ENCODE measurements at regions not wholly inside any gene's neighbourhood (a gene's known extent, or its start where the extent isn't known, plus 50 kb on each side); places are given as distances from the start of the nearest gene placed in this dataset.

DNA sequence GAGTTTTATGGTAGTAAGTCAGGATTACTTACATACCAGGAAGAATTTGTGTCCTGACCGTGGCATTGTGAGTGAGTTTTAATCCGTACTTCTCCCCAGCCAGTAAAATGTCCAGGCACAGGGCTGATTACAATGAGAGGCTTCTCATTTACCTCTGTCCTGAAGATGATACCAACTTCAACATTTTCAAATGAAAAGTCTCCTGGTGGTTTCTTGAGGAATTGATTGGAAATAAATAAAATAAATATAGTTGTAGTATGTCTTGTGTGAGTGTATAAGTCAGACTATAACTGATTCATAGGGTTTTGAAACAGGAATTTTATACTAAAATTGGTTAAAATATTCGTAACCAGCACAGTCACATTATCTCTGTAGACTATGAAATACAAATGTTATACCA, 382.5 kb downstream of the ETS1 start:
- DNase-seq (ENCODE audit: low spot score in 2 of 2) (no peak), ATAC-seq (no peak)
- H3K27ac Mint-ChIP-seq: no peak overlapping the region
- H3K36me3 Mint-ChIP-seq: peaks cover 6% of the 10 kb centered on the region
- no peak overlapping the region for H3K4me3 Mint-ChIP-seq
- H3K9me3 Mint-ChIP-seq: peaks cover 4% of the 10 kb centered on the region
- peaks cover 40% of the 10 kb centered on the region for H3K4me1 Mint-ChIP-seq

DNA sequence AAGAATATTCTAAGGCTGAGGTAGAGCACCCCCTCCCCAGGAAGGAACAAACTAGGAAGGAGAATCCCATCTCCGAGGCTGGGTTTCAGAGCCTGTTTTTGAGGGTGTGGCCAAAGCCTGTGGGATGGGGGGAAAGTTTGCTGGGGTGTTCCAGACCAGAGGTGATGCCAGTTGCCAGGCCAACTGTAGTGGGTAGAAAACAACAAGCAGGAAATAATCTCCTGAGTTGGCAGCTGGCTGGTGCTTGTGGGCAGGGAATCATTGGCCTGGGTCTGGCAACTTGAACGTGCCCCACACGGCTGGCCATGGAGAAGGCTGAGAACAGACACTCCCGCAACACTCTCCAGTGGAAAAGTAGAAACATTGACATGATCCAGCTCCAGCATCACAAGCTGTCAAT, 385.6 kb downstream of the ETS1 start:
- H3K9me3 Mint-ChIP-seq: peaks cover 2% of the 10 kb centered on the region
- no peak for DNase-seq (ENCODE audit: low spot score in 2 of 2)
- peak overlapping the region; percentile 72 for H3K27ac Mint-ChIP-seq

DNA sequence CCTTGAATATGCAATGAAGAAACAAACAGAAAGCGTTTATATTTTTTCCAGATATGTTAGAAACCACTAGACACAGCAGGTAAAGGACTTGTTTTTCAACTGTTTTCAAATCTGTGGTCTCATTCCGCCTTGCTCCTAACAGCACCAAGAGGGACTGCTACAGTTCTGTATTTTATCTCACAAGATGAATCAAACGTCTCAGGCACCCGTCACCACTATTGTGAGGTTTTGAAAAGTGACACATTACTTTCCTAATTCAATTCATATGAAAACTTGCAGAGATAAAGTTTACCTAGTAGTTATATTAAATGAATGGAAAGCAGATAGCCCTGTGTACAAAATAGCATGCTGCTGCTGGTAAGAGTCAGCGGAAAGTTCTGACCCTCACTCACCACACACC, 386.3 kb downstream of the ETS1 start:
- ATAC-seq: peak; percentile 93
- no peak for DNase-seq (ENCODE audit: low spot score in 2 of 2)
- Mint-ChIP-seq H3K36me3 (no peaks in the 10 kb centered on the region), H3K4me3 (no peak overlapping the region), H3K9me3 (no peaks in the 10 kb centered on the region), H3K27ac (no peak overlapping the region), H3K4me1 (peaks cover 33% of the 10 kb centered on the region)

More for the DNA sequence above, 385.6 kb downstream of the ETS1 start:
- Mint-ChIP-seq H3K4me3 (no peak overlapping the region), H3K4me1 (peaks cover 33% of the 10 kb centered on the region), H3K36me3 (no peaks in the 10 kb centered on the region)
- ATAC-seq: no peak

DNA sequence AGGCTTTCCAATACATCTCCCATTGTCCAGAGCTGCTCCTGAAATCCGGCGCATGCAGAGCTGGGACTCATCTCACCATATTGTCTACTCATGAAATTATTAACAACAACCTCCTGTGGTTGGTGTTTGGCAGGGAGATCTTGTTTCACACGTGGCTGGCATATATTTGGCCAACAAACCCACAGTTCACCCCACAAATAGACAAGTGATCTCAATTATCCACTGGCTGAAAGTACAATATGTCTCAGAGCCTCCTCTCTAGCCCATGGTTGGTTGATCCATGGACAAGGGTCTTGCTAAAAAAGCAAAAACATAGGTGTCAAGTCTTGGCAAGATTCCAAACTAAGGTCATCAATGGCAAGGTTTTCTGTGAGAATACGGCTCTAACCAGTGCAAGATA, 386.9 kb downstream of the ETS1 start:
- Mint-ChIP-seq H3K9me3 (no peaks in the 10 kb centered on the region), H3K4me1 (peaks cover 34% of the 10 kb centered on the region), H3K36me3 (no peaks in the 10 kb centered on the region), H3K4me3 (no peak overlapping the region), H3K27ac (no peak overlapping the region)
- DNase-seq (ENCODE audit: low spot score in 2 of 2) (no peak), ATAC-seq (peak; percentile 20)

DNA sequence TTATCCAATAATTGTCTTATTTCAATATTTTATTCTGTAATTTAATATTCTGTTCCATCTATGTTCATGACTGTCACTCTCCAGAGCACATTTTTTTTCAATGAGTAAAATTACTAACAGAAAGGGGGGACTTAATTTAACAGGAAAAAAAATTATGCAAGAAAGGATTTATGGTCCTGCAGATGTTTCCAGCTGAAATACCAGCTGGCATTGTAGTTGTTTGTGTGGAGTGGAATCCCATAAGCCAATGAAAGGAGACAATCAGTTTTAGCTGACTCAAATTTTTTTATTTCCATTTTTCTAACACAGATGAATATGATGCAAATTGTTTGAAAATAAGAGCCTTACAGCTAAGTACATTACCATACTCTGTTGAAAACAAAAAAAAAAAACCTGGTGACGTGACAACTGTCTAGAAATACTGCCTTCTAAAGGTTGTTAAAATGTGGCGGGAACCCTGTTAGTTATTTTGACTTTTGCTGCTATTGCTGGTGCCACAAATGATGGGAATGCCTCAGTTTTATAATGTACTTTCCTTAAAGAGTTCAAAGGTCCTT, 389.1 kb downstream of the ETS1 start:
- H3K36me3 Mint-ChIP-seq: no peaks in the 10 kb centered on the region
- no peak for ATAC-seq
- DNase-seq (ENCODE audit: low spot score in 2 of 2): no peak
- H3K9me3 Mint-ChIP-seq: no peaks in the 10 kb centered on the region
- peaks cover 53% of the 10 kb centered on the region for H3K4me1 Mint-ChIP-seq
- H3K27ac Mint-ChIP-seq: no peak overlapping the region
- H3K4me3 Mint-ChIP-seq: no peak overlapping the region

DNA sequence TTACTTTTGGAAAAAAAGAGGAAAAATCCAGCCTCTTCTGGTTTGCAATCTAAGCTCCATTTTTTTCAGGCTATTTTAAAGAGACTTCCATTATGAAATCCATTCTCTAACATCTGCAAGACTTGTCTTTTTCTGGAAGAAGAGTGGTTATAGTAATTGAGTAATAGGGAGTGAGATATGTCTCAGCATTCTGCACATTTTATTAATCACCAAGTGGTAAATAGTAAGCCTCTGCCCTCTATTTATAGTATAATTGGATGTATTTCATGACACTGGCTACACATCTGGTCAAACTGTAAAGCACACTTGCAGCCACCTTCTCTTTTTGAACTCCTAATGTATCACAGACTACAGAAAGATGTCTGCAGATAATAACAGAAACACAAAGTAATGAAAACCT, 391.1 kb downstream of the ETS1 start:
- DNase-seq (ENCODE audit: low spot score in 2 of 2): no peak
- ATAC-seq: peak; percentile 35
- Mint-ChIP-seq H3K4me3 (no peak overlapping the region), H3K36me3 (no peaks in the 10 kb centered on the region), H3K9me3 (no peaks in the 10 kb centered on the region), H3K27ac (no peak overlapping the region), H3K4me1 (peaks cover 39% of the 10 kb centered on the region)

DNA sequence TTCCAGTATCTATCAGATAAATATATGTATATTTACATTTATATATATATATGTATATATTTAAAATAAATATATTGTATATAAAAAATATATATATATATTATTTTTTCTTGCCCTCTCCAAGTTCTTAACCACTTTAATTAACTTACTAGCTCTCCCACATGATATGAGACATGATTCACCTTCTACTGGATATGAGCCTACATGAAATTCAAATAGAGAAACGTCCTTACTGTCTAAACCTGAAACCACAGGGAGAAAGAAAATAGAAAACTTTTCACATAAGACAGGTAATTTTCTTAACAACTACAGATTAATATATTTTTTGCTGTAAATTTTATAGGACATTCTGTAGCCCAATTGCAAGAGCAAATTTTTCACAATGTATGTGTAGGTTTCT, 391.6 kb downstream of the ETS1 start:
- Mint-ChIP-seq H3K36me3 (no peaks in the 10 kb centered on the region), H3K9me3 (no peaks in the 10 kb centered on the region), H3K4me3 (no peak overlapping the region), H3K4me1 (peaks cover 38% of the 10 kb centered on the region), H3K27ac (no peak overlapping the region)
- DNase-seq (ENCODE audit: low spot score in 2 of 2) (no peak), ATAC-seq (peak; percentile 67)

DNA sequence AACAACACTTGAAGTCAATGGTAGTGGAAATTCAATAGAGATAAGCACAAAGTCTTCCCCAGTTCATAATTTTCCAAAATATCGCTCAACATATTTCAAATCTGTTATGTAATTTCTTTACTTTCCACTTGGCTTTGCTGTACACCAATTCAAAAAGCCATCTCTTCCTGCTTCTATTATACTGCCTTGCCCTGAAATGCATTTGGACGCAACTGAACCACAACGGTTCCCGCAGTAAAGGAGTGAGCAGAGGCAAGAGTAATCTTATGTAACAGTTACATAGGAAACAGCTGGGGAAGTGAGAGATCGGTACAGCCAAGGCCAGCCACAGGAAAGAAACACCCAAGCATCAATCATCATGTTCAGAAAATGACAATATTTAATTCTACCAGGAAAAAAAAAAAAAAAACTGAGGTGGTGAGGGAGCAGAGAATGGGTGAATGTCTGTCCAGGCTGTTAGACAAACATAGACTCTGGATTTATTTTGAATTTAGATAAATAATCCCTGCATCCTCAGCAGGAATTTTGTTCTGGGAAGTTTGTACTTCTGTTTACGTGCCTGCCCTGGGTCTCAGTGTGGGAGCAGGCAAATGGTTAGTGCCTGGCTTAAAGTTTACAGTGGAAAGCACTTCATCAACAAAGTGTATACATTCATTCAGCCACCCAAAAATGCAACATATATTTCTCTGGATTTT, 392.2 kb downstream of the ETS1 start:
- Mint-ChIP-seq H3K27ac (no peak overlapping the region), H3K36me3 (no peaks in the 10 kb centered on the region), H3K9me3 (no peaks in the 10 kb centered on the region), H3K4me1 (peaks cover 38% of the 10 kb centered on the region), H3K4me3 (no peak overlapping the region)
- DNase-seq (ENCODE audit: low spot score in 2 of 2): no peak
- ATAC-seq: peak; percentile 78

DNA sequence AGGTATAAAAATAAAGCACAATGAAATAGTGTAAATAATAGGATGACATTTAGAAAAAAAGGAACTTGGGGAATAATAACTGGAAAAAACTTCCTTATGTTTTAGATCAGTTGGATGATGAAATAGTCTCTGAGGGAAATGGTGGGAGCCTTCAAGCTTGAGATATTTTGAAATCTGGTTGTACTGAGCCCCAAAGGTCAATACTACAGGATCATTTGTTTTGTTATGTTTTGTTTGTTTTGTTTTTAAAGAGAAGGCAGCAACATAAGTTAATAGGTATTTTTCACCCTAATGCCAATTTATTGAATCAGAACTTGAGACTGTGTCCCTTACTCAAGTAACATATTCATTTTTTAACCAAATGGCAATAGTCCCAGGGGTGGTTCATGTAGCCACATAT, 393.1 kb downstream of the ETS1 start:
- H3K4me3 Mint-ChIP-seq: no peak overlapping the region
- no peak for DNase-seq (ENCODE audit: low spot score in 2 of 2)
- ATAC-seq: no peak
- no peak overlapping the region for H3K27ac Mint-ChIP-seq
- H3K9me3 Mint-ChIP-seq: no peaks in the 10 kb centered on the region
- H3K4me1 Mint-ChIP-seq: peaks cover 35% of the 10 kb centered on the region
- H3K36me3 Mint-ChIP-seq: no peaks in the 10 kb centered on the region

DNA sequence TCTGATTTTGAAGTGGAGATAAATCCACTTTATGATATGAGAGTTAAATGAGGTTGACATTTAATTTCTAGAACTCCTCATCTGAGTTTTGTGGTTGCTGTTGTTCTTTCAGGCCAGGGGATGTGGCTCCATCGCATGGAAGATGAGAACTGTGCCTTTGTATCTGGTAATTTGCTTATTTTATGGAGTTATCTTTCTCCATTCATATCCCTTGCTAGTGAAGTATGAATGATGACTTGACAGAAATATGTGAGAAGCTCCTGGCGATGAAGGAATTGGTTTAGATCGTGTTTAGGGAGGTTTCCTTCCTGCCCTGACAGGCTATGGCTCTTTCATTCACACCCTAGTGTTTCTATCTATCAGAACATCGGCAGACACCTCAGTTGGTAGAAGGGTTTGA, 393.7 kb downstream of the ETS1 start:
- no peak overlapping the region for H3K27ac Mint-ChIP-seq
- H3K4me3 Mint-ChIP-seq: no peak overlapping the region
- no peaks in the 10 kb centered on the region for H3K9me3 Mint-ChIP-seq
- DNase-seq (ENCODE audit: low spot score in 2 of 2): no peak
- H3K36me3 Mint-ChIP-seq: no peaks in the 10 kb centered on the region
- peak; percentile 42 for ATAC-seq
- peaks cover 35% of the 10 kb centered on the region for H3K4me1 Mint-ChIP-seq

DNA sequence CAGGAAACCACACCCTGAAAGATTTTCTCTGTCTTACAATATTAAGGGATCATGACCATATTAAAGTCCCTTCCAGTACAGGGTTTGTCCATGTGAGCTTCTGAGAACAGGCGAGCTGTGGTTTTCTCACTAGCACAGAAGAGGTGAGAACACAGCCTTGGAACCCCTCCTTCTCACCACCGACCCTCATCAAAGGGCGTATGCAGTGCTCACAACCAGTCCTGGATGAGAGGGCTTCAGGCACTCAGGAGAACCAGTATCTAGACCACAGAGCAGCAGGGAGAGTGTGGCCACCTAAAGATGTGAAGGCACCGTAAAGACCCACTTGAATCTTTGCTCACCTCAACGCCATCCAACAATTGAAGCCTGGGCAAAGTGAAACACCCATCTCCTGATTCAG, 397.0 kb downstream of the ETS1 start:
- DNase-seq (ENCODE audit: low spot score in 2 of 2) (peak in 1 of 2 donors; percentile 64), ATAC-seq (peak; percentile 76)
- H3K9me3 Mint-ChIP-seq: peaks cover 4% of the 10 kb centered on the region
- H3K4me3 Mint-ChIP-seq: peak overlapping the region; percentile 49
- H3K4me1 Mint-ChIP-seq: peaks cover 33% of the 10 kb centered on the region
- H3K36me3 Mint-ChIP-seq: no peaks in the 10 kb centered on the region
- H3K27ac Mint-ChIP-seq: peak overlapping the region; percentile 81

DNA sequence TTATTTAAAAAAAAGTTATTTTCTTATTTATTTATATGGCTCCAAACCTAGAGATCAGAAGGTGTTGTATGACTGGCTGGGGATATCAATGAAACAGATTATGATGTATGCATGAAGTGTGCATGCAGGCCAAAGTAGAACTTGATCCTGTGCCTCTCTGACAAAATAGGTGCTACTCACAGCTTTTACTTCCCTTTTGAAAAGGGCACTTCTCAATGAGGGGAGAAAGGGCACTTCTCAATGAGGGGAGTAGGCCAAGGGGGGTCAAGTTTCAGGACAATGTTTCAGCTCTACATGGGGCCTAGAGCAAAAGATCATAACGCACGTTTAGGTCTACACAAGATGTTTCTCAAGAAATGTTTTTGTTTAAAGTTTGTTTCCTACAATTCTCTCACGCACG, 397.5 kb downstream of the ETS1 start:
- Mint-ChIP-seq H3K27ac (peak overlapping the region; percentile 81), H3K4me1 (peaks cover 33% of the 10 kb centered on the region), H3K9me3 (peaks cover 7% of the 10 kb centered on the region), H3K4me3 (peak overlapping the region; percentile 49), H3K36me3 (no peaks in the 10 kb centered on the region)
- DNase-seq (ENCODE audit: low spot score in 2 of 2) (no peak), ATAC-seq (peak; percentile 28)

DNA sequence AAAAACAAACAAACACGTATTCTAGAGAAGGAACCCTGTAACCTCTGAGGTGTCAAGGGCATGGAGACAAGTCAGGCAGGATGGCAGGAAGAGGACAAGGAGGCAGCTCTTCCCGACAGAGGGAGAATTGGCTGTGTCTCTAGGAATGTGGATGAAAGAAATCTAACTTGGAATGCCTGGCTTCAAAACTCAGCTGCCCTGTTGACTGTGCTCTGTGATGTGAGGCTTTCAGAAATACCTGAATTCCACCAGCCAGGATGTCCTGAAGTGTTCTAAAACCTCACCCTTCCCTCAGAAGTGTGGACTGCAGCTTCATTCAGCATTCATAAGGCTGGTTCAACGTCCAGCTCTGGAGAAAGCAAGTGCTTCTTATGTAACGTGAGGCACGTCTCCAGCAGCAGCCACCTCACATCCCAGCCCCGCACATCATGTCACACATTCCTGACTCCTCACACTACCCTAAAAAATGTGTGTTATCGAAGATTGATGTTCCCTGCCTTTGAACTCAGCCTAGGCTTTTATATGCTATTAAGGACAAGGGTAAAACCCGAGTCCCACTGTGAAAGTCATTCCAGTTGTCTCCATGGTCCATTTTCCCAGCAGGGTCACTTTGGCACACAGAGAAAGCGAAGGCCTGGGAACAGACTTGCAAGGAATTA, 398.9 kb downstream of the ETS1 start:
- no peaks in the 10 kb centered on the region for H3K36me3 Mint-ChIP-seq
- H3K4me3 Mint-ChIP-seq: no peak overlapping the region
- peaks cover 23% of the 10 kb centered on the region for H3K4me1 Mint-ChIP-seq
- DNase-seq (ENCODE audit: low spot score in 2 of 2) (no peak), ATAC-seq (no peak)
- H3K9me3 Mint-ChIP-seq: peaks cover 13% of the 10 kb centered on the region
- H3K27ac Mint-ChIP-seq: no peak overlapping the region

DNA sequence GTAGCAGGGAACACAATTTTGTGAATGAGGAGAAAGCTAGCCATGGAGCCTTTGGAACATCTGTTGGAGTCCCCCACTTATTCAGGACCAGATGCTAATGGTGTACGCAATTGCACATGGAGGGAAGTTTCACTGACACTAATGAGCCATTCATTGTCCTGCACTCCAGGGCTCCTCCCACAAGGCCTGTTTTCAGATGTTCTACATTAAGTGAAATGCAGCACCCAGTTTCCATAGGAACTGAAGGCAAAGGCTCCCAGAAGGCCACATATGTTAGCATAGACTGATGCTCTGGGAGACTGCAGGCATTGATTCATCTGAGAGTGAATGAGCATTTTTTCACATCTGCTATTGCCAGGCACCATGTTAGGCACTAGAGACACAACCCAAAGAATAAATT, 399.5 kb downstream of the ETS1 start:
- H3K36me3 Mint-ChIP-seq: no peaks in the 10 kb centered on the region
- no peak overlapping the region for H3K4me3 Mint-ChIP-seq
- no peak for DNase-seq (ENCODE audit: low spot score in 2 of 2)
- no peak for ATAC-seq
- peaks cover 13% of the 10 kb centered on the region for H3K9me3 Mint-ChIP-seq
- H3K27ac Mint-ChIP-seq: no peak overlapping the region
- peaks cover 25% of the 10 kb centered on the region for H3K4me1 Mint-ChIP-seq

DNA sequence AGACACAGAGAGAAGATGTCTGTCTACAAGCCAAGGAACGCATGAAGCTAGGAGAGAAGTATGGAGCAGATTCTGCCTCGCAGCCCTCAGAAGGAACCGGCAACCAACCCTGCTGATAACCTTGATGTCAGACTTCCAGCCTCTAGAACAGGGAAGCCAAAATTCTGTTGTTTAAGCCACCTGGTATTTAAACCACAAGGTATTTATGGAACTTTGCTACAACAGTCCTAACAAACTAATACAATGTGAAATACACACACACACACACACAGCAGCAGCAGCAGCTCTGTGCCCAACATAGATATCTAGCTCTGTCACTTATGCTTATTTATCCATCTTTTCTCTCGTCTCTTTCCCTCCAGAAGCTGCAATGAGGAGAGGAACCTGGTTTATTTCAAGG, 400.0 kb downstream of the ETS1 start:
- no peak for DNase-seq (ENCODE audit: low spot score in 2 of 2)
- peaks cover 28% of the 10 kb centered on the region for H3K4me1 Mint-ChIP-seq
- no peak for ATAC-seq

DNA sequence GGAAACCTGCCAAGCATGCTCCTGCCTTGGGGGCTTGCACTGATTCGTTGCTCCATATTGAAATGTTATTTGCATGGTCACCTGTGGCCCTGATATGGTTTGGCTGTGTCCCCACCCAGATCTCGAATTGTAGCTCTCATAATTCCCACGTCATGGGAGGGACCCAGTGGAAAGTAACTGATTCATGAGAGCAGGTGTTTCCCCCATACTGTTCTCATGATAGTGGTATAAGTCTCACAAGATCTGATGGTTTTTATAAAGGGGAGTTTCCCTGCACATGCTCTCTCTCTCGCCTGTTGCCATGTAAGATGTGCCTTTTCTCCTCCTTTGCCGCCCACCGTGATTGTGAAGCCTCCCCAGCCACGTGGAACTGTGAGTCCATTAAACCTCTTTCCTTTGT, 402.4 kb downstream of the ETS1 start:
- Mint-ChIP-seq H3K27ac (no peak overlapping the region), H3K4me1 (peaks cover 27% of the 10 kb centered on the region), H3K36me3 (no peaks in the 10 kb centered on the region), H3K4me3 (no peak overlapping the region), H3K9me3 (peaks cover 13% of the 10 kb centered on the region)
- ATAC-seq (no peak), DNase-seq (ENCODE audit: low spot score in 2 of 2) (no peak)

More for the DNA sequence above, 400.0 kb downstream of the ETS1 start:
- H3K27ac Mint-ChIP-seq: no peak overlapping the region
- H3K4me3 Mint-ChIP-seq: no peak overlapping the region
- peaks cover 13% of the 10 kb centered on the region for H3K9me3 Mint-ChIP-seq
- H3K36me3 Mint-ChIP-seq: no peaks in the 10 kb centered on the region
